ENCODE measurements at regions not wholly inside any gene's neighbourhood (a gene's known extent, or its start where the extent isn't known, plus 50 kb on each side); places are given as distances from the start of the nearest gene placed in this dataset.

DNA sequence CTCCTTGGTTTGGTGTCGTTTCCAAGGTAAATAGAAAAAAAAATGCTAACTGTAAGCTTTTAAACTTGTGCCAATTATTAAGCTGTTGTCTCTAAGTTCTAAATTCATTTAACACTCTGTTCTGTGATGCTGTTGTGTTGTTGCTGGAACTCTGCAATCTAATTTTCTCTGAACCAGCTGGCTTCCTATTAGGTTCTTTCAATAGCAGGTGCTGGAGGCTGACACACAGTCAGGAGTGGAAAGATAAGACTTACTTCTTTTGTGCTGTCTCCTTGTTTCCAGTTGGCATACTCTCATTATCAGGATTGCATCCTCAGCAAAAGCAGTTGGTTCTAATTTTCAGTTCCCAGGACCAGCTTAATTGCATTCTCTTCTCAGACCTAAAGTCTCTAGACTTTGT is 1252.6 kb upstream of the NUDT12 start:
- no peaks in the 10 kb centered on the region for H3K36me3 ChIP-seq (ENCODE audit: control insufficient read depth, insufficient read depth, low read length)
- no peak overlapping the region for H3K56ac ChIP-seq (ENCODE audit: extremely low read depth, insufficient read depth, low read length)
- POLR2A ChIA-PET (ENCODE audit: unreplicated experiment), result no interaction called here
- H2AK9ac ChIP-seq (replicated peaks; ENCODE audit: low read depth, low read length, poor library complexity), result no peak overlapping the region
- no peak overlapping the region for H2AK5ac ChIP-seq (ENCODE audit: low read depth, low read length)
- H3K18ac ChIP-seq (ENCODE audit: low read depth, low read length), result no peak overlapping the region
- no peak overlapping the region for H3K23ac ChIP-seq (ENCODE audit: low read depth, low read length)
- no peak overlapping the region for H3K4me3 ChIP-seq (ENCODE audit: insufficient read depth, low read depth, low read length)
- BruUV-seq (replicated peaks), result no TSS peak
- no peak overlapping the region for H2BK15ac ChIP-seq (ENCODE audit: low read depth, low read length)
- no peaks in the 10 kb centered on the region for H4K20me1 ChIP-seq (ENCODE audit: insufficient read depth, low read length)
- H4K91ac ChIP-seq (ENCODE audit: insufficient read depth, low read depth, low read length), result no peak overlapping the region
- WGBS, 2 experiments (ENCODE audit: extremely low coverage in 2 of 2, insufficient read length in 1 of 2), result no CpG with 5 or more reads among the region's 1 CpG
- in situ Hi-C loops (cut with MboI; ENCODE audit: low sequenced_read_pairs), result no loop called here
- no peak overlapping the region for H2AFZ ChIP-seq (replicated peaks; ENCODE audit: low read length, poor library complexity)
- H4K5ac ChIP-seq (ENCODE audit: low read depth, low read length), result no peak overlapping the region
- no peaks in the 10 kb centered on the region for H3K79me1 ChIP-seq (ENCODE audit: low read depth in 1 of 2, low read length in 2 of 2)
- H3K9me3 ChIP-seq (ENCODE audit: control insufficient read depth, insufficient read depth, low read length), result peaks cover 4% of the 10 kb centered on the region; the same call in 1 of the 2 replicates
- dilution Hi-C loops (cut with HindIII; ENCODE audit: low sequenced_read_pairs, unreplicated experiment), result no loop called here
- TF ChIP-seq FOS (IDR thresholded peaks at IDR 0.05; ENCODE audit: low read depth, low read length), result no peak
- no peak for TF ChIP-seq RCOR1 (IDR thresholded peaks at IDR 0.05; ENCODE audit: insufficient replicate concordance, low read length)
- TF ChIP-seq RFX5 (IDR thresholded peaks at IDR 0.05; ENCODE audit: low read depth, low read length), result no peak
- no peak for TF ChIP-seq MXI1 (IDR thresholded peaks at IDR 0.05; ENCODE audit: borderline replicate concordance, low read depth, low read length)
- no peak for TF ChIP-seq POLR2A (IDR thresholded peaks at IDR 0.05; ENCODE audit: low read depth, low read length)
- no peak for TF ChIP-seq SMC3 (IDR thresholded peaks at IDR 0.05; ENCODE audit: low read depth, low read length)
- no peak for TF ChIP-seq MAFK (IDR thresholded peaks at IDR 0.05; ENCODE audit: low read depth, low read length)
- no peak for TF ChIP-seq RAD21 (IDR thresholded peaks at IDR 0.05; ENCODE audit: low read length)
- no peak for TF ChIP-seq NFE2L2 (IDR thresholded peaks at IDR 0.05; ENCODE audit: low read depth, low read length)
- TF ChIP-seq, protein P1, sequence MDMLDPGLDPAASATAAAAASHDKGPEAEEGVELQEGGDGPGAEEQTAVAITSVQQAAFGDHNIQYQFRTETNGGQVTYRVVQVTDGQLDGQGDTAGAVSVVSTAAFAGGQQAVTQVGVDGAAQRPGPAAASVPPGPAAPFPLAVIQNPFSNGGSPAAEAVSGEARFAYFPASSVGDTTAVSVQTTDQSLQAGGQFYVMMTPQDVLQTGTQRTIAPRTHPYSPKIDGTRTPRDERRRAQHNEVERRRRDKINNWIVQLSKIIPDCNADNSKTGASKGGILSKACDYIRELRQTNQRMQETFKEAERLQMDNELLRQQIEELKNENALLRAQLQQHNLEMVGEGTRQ (IDR thresholded peaks at IDR 0.05; ENCODE audit: low read depth, low read length), result no peak
- TF ChIP-seq, protein P2, sequence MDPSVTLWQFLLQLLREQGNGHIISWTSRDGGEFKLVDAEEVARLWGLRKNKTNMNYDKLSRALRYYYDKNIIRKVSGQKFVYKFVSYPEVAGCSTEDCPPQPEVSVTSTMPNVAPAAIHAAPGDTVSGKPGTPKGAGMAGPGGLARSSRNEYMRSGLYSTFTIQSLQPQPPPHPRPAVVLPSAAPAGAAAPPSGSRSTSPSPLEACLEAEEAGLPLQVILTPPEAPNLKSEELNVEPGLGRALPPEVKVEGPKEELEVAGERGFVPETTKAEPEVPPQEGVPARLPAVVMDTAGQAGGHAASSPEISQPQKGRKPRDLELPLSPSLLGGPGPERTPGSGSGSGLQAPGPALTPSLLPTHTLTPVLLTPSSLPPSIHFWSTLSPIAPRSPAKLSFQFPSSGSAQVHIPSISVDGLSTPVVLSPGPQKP (IDR thresholded peaks at IDR 0.05; ENCODE audit: borderline replicate concordance, low read depth, low read length), result no peak
- TF ChIP-seq, protein P3, sequence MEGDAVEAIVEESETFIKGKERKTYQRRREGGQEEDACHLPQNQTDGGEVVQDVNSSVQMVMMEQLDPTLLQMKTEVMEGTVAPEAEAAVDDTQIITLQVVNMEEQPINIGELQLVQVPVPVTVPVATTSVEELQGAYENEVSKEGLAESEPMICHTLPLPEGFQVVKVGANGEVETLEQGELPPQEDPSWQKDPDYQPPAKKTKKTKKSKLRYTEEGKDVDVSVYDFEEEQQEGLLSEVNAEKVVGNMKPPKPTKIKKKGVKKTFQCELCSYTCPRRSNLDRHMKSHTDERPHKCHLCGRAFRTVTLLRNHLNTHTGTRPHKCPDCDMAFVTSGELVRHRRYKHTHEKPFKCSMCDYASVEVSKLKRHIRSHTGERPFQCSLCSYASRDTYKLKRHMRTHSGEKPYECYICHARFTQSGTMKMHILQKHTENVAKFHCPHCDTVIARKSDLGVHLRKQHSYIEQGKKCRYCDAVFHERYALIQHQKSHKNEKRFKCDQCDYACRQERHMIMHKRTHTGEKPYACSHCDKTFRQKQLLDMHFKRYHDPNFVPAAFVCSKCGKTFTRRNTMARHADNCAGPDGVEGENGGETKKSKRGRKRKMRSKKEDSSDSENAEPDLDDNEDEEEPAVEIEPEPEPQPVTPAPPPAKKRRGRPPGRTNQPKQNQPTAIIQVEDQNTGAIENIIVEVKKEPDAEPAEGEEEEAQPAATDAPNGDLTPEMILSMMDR (conservative IDR thresholded peaks at IDR 0.05; ENCODE audit: low read depth, low read length), result no peak
- H3K4ac ChIP-seq (ENCODE audit: low read depth, low read length), result no peak overlapping the region
- no peak overlapping the region for H2BK5ac ChIP-seq (ENCODE audit: low read depth, low read length, poor library complexity, severe bottlenecking)
- intact Hi-C loops (cut with micrococcal nuclease), result no loop called here
- no peaks in the 10 kb centered on the region for H3K9me1 ChIP-seq (ENCODE audit: insufficient read depth, low read length)
- DNase-seq, result no peak
- CTCF ChIA-PET, result no interaction called here
- H3K9ac ChIP-seq (ENCODE audit: low read depth, low read length), result no peak overlapping the region
- ATAC-seq (ENCODE audit: low read depth), result no peak
- H3K27ac ChIP-seq (ENCODE audit: insufficient read depth, low read length), result no peak overlapping the region
- H2BK120ac ChIP-seq (ENCODE audit: low read depth, low read length), result no peak overlapping the region
- no peak overlapping the region for H4K8ac ChIP-seq (ENCODE audit: low read depth in 2 of 2, low read length in 2 of 2)
- no peaks in the 10 kb centered on the region for H3K4me1 ChIP-seq (ENCODE audit: control insufficient read depth, insufficient read depth, low read length)
- H3K27me3 ChIP-seq (ENCODE audit: control insufficient read depth, insufficient read depth, low read length), result no peaks in the 10 kb centered on the region
- H2BK20ac ChIP-seq (ENCODE audit: low read depth, low read length), result no peak overlapping the region
- H3K4me2 ChIP-seq (ENCODE audit: low read depth, low read length), result no peak overlapping the region
- no peak overlapping the region for H3K14ac ChIP-seq (replicated peaks; ENCODE audit: low read depth, low read length)

Data from IMR-90 (cell line).